GM03348 (cell line): ENCODE measurements at regions not wholly inside any gene's neighbourhood (a gene's known extent, or its start where the extent isn't known, plus 50 kb on each side); places are given as distances from the start of the nearest gene placed in this dataset.

Experiments used
- DNase-seq: peaks from one replicate; pipeline ENCODE4 v3.0.0; 2012; ENCODE audit warnings: low spot score

DNA sequence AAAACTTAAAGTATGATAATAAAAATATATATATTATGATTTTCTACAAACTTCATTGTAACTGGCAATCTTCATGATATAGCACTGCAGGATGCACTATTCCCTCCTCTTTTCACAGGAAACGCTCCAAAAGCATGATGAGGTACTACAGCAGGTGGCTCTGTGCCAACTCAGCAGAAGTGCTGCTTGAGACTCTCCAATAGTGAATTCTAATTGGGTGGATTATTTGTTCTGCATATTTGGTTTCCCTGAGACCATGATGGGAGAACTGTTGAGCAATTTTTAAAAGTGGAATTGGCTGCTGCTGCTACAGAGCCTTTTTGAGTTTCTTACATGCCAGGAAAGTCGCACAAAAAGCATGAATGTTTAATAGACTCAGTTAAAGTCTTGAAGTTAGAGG is 1782.4 kb upstream of the PCDH20 start:
- no peak for DNase-seq

DNA sequence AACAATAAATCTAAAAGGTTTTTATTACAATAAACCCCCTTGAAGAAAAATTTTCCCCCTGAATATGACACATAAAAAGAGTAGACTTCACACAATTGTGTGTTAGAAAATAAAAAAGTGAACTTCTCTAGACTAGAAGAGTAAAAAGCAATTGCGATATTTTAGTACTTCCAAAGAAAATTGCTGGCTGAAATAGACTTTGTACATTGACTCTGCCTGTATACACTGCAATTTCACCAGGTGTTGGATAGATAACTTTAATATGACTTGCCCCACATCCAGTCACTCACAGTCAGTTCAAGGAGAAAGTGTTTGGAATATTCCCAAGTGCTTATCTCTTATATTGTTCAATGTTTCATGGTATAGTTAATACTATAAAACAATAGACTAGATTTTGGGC is 1780.1 kb upstream of the PCDH20 start:
- no peak for DNase-seq

DNA sequence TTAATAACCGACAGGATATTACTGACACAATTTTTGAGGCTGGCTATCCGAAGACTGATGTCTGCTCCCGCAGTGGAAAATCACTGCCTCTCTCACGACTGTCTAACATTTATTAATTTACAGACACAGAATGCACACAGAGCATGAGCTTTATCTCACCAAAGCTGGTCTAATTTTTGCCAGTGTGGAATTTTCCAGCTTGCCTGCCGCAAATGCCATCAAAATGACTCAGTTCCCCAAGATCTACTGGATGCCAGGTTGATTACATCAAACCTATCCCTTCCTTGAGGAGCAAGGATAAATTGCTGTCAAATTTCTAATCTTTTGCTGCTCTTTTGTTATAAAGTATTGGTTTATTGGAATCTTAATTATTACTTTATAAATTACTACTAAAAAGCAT is 1775.1 kb upstream of the PCDH20 start:
- peak; percentile 17 for DNase-seq

DNA sequence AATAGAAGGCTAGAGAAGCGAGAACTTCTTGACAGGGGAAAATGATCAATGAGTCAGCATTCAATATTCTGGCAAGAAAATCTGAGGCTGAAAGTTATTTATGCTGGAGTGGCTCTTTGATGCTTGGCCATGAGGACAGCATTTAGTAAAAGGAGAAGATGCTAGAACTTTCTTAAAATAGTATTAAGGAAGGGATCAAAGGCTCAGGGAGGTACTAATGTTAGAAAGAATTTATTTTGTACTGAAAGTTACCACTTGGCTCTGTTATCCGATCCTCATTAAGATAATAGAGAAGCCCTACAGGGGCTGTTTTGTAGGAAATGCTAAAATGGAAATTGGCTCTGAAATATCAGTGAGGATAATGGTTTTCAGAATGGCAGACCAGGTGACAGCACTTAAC is 1774.6 kb upstream of the PCDH20 start:
- no peak for DNase-seq

GRCh38 chr13:63189712-63190111 is 1774.1 kb upstream of the PCDH20 start:
- DNase-seq = no peak

- DNase-seq = peak; percentile 40
These were observed 1769.0 kb upstream of the PCDH20 start for GRCh38 chr13:63184693-63185092.

GRCh38 chr13:63175536-63175935 is 1759.9 kb upstream of the PCDH20 start:
- no peak for DNase-seq

DNA sequence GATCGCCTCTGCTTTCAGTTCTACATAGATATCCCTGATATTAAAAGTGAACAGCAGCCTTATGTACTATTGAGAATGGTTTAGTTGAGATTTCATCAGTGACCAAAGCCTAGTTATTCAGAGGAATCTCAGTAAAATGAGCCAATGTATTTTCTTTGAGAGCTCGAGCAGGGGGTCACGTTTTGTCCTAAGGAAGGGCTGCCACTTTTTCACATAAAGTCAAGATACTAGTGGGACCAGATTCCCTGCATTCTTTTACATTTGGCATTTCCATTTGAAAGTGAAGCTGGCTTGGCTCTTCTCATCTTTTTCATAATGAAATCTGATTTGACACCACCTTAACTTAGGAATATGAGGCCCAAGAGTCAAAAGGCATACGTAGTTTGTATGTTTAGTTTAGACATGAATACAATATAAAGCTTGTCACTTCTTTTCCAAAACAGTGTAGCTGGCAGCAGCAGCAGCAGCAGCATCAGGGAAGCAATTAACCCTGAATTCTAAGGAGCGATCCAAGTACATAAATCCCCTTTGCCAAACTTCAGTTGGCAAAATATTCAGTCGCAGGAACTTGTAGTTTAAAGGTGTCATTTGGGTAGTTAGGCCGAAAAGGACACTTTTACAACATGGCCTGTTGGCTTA is 1752.2 kb upstream of the PCDH20 start:
- no peak for DNase-seq

GRCh38 chr13:63166345-63166744 is 1750.7 kb upstream of the PCDH20 start:
- DNase-seq = no peak

- no peak for DNase-seq
These were observed 1748.3 kb upstream of the PCDH20 start for GRCh38 chr13:63163903-63164302.

DNA sequence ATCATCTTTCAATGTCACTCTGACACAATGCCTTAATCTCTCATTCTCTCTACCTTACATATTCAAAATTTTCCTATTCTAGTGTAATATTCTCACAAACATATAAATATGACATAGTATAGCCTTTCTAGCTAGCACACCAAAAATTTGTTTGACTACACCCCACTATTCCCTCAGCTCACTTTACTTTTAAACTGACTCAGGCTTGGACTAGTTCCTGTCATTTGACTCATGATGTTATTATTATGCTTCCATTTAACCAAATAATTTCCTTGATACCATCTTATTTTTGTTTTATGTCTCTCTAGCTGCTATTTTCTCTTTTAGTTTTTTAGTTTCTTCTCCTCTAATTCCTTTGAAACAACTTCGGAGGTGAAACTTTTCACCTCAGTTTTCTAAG is 1745.6 kb upstream of the PCDH20 start:
- peak; percentile 2 for DNase-seq

DNA sequence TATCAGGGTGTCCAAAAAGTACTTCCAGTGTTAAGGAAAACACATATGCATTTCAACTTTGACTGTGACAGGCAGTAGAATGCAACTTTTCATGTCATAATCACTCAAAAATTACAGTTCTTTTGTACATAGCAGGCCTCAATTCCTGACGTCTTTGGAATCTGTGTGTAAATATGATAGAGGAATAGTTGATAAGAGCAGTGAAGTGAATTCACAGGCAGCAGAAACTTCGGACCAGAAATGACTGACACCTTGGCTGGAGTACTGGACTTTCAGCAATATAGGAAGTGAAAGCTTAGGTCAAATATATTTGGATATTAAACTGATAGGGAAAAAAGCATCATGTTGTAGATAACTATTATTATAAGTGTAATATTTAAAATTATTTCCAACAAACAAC is 1741.2 kb upstream of the PCDH20 start:
- no peak for DNase-seq

DNA sequence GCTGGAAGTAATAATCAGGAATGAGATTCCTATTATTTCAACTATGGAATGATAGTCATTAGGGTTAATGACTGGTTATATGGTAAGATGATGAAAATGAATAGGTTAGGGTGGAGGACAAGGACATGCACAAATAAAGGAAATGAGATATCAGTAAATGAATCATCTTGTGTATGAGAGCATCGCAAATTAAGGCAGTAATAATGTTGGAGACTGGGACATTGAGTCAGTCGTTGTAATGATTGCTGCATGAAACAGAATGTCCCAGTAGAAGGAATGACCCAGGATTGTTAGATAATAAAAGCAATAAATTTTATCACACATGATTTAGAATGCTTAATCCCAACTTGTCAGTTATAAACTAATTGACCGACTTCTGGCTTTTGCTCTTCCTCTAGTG is 1733.7 kb upstream of the PCDH20 start:
- no peak for DNase-seq

GRCh38 chr13:63139277-63139676 is 1723.6 kb upstream of the PCDH20 start:
- no peak for DNase-seq

DNA sequence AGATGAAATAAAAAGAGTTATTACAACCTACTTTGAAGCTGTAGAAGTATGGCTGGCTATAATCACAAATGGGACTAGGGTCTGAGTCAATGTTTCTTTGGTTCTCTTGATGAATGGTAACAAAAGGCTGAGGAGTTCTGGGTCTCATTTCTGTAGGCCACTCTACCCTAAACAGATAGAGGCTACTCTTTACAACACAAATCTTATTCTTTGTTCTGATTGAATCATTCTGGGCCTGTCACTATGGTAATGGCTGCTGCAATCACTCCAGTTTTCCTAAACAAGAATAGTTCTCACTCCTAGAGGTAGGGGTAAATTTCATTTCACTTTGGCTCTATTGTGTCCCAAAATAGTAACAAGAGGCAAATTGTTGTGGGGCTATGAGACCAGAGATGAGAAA is 1714.3 kb upstream of the PCDH20 start:
- no peak for DNase-seq

DNA sequence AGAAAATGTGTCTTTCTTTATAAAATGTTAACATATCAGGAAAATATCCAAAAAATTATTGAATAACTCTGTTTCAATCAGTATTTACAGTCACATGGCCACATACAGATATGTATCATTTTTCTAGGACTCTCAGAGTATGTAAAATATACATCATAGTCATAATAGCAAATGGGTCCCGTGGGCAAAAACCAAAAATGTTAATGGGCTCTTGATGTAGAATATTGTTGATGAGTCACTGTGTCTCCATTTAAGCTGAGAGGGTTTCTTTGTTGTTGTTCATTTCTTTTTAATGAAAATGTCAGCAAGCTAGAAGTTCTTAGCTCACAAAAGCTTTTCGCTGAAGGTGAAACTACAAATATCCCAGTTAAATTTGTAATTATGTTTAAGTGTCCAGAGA is 1713.1 kb upstream of the PCDH20 start:
- DNase-seq = no peak

DNA sequence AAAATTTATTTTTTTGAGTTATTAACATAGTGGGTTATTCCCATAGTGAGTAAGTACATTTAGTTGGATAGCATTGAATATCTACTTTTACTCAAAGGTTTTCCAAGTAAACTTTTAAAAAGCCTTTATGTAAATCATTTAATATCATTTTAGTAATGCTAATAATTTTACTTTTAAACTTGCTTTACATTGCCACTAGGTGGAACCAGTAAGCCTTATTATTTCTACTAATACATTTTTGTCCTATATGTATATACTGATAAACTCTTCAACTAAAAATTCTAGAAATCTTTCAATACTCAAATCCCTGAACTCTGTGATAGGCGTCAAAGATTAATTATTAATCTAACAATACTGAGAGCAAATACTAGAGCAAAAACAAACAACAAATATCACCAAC is 1709.2 kb upstream of the PCDH20 start:
- peak; percentile 12 for DNase-seq

- no peak for DNase-seq
These were observed 1705.2 kb upstream of the PCDH20 start for GRCh38 chr13:63120883-63121282.

DNA sequence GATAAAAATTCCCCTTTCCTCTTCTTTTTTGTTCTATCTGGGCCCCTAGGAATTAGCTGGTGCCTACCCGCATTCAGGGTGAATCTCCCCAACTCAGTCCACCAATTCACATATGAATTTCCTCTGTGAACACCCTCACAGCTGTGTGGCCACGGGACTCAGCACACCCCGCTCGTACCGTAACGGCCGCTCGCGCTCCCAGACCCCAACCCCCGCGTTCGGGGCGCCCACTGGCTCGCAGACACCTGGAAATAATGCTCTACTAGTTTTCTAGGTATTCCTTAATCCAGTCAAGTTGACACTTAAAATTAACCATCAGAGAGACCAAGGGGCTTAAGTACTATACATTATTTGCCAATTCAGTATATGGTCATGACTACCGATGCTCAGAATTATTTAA is 1702.1 kb upstream of the PCDH20 start:
- DNase-seq = no peak

GRCh38 chr13:63112799-63113395 is 1697.2 kb upstream of the PCDH20 start:
- DNase-seq = no peak

DNA sequence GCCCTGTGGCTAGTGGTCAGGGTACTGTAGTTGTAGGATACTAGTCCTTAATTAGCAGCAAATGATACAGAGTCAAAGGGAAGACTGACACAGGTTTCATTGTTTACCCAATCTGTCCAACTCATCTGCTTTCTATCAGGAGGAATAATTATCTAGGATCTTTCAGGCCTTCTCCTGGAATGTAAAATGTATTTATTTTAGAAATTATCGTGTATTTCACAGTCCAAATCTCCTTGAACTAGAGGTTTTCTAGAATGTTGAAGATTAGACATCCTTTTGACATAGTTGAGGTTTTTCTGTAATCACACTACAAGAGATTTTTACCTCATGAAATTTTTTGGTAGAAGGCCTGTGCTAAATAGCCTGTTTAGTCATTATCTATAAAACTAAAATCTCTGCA is 1694.8 kb upstream of the PCDH20 start:
- no peak for DNase-seq

- DNase-seq = no peak
These were observed 1691.7 kb upstream of the PCDH20 start for GRCh38 chr13:63107179-63107943.

- DNase-seq = no peak
These were observed 1679.1 kb upstream of the PCDH20 start for GRCh38 chr13:63094717-63095116.
